Left ventricle myocardium inferior (tissue), 1 donor: ENCODE measurements at regions not wholly inside any gene's neighbourhood (a gene's known extent, or its start where the extent isn't known, plus 50 kb on each side); places are given as distances from the start of the nearest gene placed in this dataset.
"Not testable (repeated sequence)": the region's sequence is repeated elsewhere in the genome, so short reads cannot be mapped to it uniquely, and the experiment has no call there.

Experiments used
- DNase-seq: peaks from one replicate; pipeline ENCODE4 v3.0.0-alpha.2; 2020
- H3K27ac ChIP-seq: fragments of 200-600 bp; replicated peaks from 2 replicates; pipeline ENCODE4 v1.8.0; 2021
- H3K27me3 ChIP-seq: fragments of 200-600 bp; 2 replicates; pipeline ENCODE4 v1.8.0; 2021; ENCODE audit warnings: low read depth
- H3K36me3 ChIP-seq: fragments of 200-600 bp; 2 replicates; pipeline ENCODE4 v1.8.0; 2021
- H3K4me1 ChIP-seq: fragments of 200-600 bp; 2 replicates; pipeline ENCODE4 v1.8.0; 2021
- H3K4me3 ChIP-seq: fragments of 200-600 bp; 2 replicates; pipeline ENCODE4 v1.8.0; 2021; ENCODE audit warnings: mild to moderate bottlenecking, moderate library complexity
- H3K9me3 ChIP-seq: fragments of 200-600 bp; replicated peaks from 2 replicates; pipeline ENCODE4 v1.8.0; 2021
- intact Hi-C: fragments of 100-400 bp; cut with micrococcal nuclease; formaldehyde crosslinking; loops from one replicate; pipeline ENCODE4 v1.11.0; 2022
- TF ChIP-seq, protein P1 (sequence below): fragments of 200-600 bp; IDR thresholded peaks from 2 replicates; pipeline ENCODE4 v1.8.0; 2021; ENCODE audit warnings: antibody characterized with exemption, mild to moderate bottlenecking, borderline replicate concordance
- donor health status: DM: no; HTN: yes; CAD: no; lungs with severe emphysema.

DNA sequence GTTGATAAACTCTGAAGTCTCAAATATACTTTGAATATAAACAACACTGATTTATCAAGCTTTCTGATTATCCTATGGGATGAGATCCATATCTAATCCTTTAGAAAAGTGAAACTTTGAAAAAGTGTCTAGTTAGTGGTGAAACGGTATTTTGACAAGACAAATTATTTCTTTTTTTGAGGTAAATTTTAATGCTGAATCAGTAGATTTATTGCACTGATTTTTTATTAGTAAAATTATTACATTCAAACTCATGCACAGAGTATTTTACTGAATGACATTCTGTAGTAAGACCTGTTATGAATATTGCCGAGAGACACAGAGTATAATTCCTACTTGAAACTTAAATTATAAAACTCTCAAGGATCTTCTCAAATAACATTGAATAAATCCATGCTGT lies 679.1 kb upstream of the SPRY2 start:
- Histone ChIP-seq H3K36me3 (peaks cover 12% of the 10 kb centered on the region), H3K27ac (no peak overlapping the region), H3K4me1 (no peaks in the 10 kb centered on the region), H3K27me3 (no peaks in the 10 kb centered on the region), H3K4me3 (no peak overlapping the region), H3K9me3 (peaks cover 29% of the 10 kb centered on the region)
- TF ChIP-seq, protein P1, sequence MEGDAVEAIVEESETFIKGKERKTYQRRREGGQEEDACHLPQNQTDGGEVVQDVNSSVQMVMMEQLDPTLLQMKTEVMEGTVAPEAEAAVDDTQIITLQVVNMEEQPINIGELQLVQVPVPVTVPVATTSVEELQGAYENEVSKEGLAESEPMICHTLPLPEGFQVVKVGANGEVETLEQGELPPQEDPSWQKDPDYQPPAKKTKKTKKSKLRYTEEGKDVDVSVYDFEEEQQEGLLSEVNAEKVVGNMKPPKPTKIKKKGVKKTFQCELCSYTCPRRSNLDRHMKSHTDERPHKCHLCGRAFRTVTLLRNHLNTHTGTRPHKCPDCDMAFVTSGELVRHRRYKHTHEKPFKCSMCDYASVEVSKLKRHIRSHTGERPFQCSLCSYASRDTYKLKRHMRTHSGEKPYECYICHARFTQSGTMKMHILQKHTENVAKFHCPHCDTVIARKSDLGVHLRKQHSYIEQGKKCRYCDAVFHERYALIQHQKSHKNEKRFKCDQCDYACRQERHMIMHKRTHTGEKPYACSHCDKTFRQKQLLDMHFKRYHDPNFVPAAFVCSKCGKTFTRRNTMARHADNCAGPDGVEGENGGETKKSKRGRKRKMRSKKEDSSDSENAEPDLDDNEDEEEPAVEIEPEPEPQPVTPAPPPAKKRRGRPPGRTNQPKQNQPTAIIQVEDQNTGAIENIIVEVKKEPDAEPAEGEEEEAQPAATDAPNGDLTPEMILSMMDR, result no peak
- no peak for DNase-seq
- intact Hi-C loops, result no loop called here

DNA sequence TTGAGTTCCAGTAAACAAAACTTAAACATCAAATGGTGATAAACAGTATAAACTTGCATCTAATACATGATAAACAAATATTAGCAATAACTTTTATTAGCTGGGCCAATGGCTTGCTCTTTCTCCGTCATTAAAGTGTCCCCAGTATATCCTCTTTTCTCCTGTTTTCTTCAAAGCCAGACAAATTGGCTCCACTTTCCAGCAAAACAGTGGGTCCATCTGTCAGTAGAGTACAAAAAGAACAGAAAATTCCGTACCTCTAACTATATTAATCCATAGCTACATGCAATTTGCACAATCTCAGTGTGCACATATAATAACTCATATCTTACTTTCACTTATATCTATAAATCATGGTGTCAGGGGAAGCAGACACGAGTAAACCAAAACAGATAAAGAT lies 678.0 kb upstream of the SPRY2 start:
- Histone ChIP-seq H3K27me3 (no peaks in the 10 kb centered on the region), H3K4me3 (no peak overlapping the region), H3K36me3 (peaks cover 12% of the 10 kb centered on the region), H3K4me1 (no peaks in the 10 kb centered on the region), H3K27ac (no peak overlapping the region), H3K9me3 (peaks cover 37% of the 10 kb centered on the region)
- intact Hi-C loops, result no loop called here
- TF ChIP-seq, protein P1, result no peak
- no peak for DNase-seq

DNA sequence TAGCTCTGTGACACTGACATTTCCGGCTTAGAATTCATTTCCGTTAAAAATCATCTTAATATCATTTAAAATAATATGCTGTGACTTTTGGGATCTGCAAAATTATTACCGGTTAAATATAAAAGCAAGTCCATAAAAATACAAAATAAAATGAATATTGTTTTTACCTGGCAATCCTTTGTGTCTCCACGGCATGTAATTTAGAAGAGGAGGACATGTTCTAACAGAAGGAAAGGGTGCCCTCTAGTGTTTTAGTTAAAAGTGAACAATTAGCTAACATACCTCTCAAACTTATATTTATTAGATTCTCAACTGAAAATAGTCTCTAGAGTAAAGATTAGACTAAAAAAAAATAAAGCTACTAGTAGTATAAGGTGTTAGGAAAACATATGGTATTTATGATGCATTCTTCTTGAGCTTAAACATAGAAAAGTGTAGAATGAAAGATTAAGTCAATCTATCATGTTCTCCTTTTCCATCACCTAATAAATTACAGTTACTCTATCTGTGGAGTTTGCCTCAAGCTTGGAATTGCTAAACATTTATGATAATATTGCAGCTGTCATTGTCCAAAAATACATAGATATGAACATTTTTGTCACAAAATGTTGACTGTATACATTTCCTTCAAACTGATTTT lies 676.7 kb upstream of the SPRY2 start:
- Histone ChIP-seq H3K4me1 (no peaks in the 10 kb centered on the region), H3K27me3 (no peaks in the 10 kb centered on the region), H3K9me3 (peaks cover 30% of the 10 kb centered on the region), H3K27ac (no peak overlapping the region), H3K36me3 (peaks cover 12% of the 10 kb centered on the region), H3K4me3 (peak overlapping the region; percentile 0)
- intact Hi-C loops, result no loop called here
- DNase-seq, result no peak
- TF ChIP-seq, protein P1, result peak; percentile 73

DNA sequence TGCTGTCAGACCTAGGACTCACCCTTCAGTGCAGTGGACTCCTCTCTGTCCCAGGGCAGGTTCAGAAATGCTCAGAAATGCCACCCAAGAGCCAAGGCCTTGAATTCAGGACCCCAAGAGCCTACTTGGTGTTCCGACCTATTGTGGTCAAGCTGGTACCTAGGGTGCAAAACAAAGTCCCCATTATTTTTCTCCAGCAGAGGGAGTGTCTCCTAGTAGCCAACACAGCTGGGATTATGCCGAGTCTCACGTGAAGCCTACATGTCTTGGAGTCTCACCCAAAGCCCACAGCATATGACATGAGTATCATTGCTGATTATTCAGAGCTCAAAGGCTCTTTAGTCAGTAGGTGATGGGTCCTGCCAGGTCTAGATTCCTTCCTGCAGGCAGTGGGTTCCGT lies 671.1 kb upstream of the SPRY2 start:
- Histone ChIP-seq H3K4me3 (no peak overlapping the region), H3K4me1 (no peaks in the 10 kb centered on the region), H3K36me3 (no peaks in the 10 kb centered on the region), H3K27ac (no peak overlapping the region), H3K9me3 (peaks cover 27% of the 10 kb centered on the region), H3K27me3 (no peaks in the 10 kb centered on the region)
- TF ChIP-seq, protein P1, result no peak
- intact Hi-C loops, result no loop called here
- DNase-seq, result no peak

DNA sequence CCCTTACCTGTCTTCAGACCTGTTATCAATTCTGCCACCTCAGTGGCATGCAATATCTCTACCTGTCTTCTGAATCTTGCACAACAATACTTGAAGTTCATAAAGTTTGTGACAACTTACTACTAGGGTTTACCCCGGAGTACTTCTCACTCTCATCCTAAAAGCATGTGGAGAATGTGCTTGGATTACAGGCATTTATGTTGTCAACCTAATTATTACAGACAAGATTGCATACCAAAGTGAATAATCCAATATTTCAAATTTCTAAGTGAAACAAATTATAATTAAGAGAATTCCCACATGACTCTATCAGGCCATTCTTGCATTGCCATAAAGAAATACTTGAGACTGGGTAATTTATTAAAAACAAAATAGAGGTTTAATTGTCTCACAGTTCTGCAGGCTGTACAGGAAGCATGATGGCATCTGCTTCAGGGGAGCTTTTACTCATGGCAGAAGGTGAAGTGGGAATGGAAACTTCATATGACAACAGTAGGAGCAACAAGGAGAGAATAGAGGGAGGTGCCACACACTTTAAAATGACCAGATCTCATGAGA lies 661.0 kb upstream of the SPRY2 start:
- H3K4me3 ChIP-seq, result no peak overlapping the region
- H3K4me1 ChIP-seq, result no peaks in the 10 kb centered on the region
- TF ChIP-seq, protein P1, result no peak
- H3K36me3 ChIP-seq, result no peaks in the 10 kb centered on the region
- no peak for DNase-seq
- H3K27me3 ChIP-seq, result no peaks in the 10 kb centered on the region
- no peak overlapping the region for H3K27ac ChIP-seq
- H3K9me3 ChIP-seq, result peaks cover 49% of the 10 kb centered on the region
- intact Hi-C loops, result no loop called here

DNA sequence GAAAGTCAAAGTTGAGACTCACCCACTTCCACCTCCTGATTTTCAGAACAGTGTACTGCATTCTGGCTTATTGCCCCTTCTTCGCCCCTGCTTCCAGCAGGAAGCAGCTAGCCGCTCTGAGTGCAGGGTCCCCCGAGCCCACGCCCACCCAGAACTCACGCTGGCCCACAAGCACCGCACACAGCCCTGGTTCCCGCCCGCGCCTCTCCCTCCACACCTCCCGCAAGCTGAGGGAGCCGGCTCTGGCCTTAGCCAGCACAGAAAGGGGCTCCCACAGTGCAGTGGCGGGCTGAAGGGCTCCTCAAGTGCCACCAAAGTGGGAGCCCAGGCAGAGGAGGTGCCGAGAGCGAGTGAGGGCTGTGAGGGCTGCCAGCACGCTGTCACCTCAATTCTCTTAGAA lies 657.7 kb upstream of the SPRY2 start:
- intact Hi-C loops, result not testable (repeated sequence)

More for the DNA sequence above, 657.7 kb upstream of the SPRY2 start:
- H3K4me3 ChIP-seq, DNase-seq, H3K4me1 ChIP-seq, H3K27ac ChIP-seq, H3K36me3 ChIP-seq, H3K27me3 ChIP-seq: not testable (repeated sequence)
- peaks cover 43% of the 10 kb centered on the region for H3K9me3 ChIP-seq
